ENCODE measurements at regions not wholly inside any gene's neighbourhood (a gene's known extent, or its start where the extent isn't known, plus 50 kb on each side); places are given as distances from the start of the nearest gene placed in this dataset.

DNA sequence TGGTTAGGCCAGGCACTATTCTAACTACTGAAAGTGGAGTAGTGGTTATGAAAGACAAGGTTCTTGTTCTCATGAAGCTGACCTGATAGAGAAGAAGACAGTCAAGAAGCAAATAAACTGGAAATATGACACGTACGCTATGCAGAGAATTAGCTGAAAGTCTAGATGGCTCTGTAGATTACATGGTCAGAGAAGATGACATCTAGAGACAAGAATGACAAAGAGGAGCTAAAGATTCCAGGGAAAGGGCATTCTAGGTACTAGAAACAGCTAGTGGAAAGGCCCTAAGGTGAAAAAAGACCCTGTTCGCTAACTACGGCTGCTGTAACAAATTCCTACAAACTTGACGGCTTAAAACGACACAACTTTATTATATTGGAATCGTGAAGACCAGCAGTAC lies 68.0 kb upstream of the NRIP1 start:
- H3K36me3 ChIP-seq (ENCODE audit: control insufficient read depth, insufficient read depth, low read length) = no peaks in the 10 kb centered on the region
- no peaks in the 10 kb centered on the region for H3K27me3 ChIP-seq (ENCODE audit: control insufficient read depth, insufficient read depth, low read length)
- H3K4me3 ChIP-seq (ENCODE audit: low read length) = no peak overlapping the region
- no peak for DNase-seq
- 98% methylated on average over 6 of the region's 7 CpGs for WGBS (ENCODE audit: insufficient coverage)
- H3K27ac ChIP-seq (ENCODE audit: low read length) = no peak overlapping the region
- H3K4me1 ChIP-seq (ENCODE audit: control insufficient read depth, insufficient read depth, low read length) = peaks cover 3% of the 10 kb centered on the region
- no peaks in the 10 kb centered on the region for H3K9me3 ChIP-seq (replicated peaks; ENCODE audit: control insufficient read depth, low read depth, low read length)

GRCh38 chr21:15134701-15135470 lies 70.1 kb upstream of the NRIP1 start:
- WGBS (ENCODE audit: insufficient coverage) = no CpG with 5 or more reads among the region's 7 CpGs
- H3K4me1 ChIP-seq (ENCODE audit: control insufficient read depth, insufficient read depth, low read length) = peaks cover 16% of the 10 kb centered on the region
- H3K27ac ChIP-seq (ENCODE audit: low read length) = no peak overlapping the region
- H3K27me3 ChIP-seq (ENCODE audit: control insufficient read depth, insufficient read depth, low read length) = no peaks in the 10 kb centered on the region
- no peak overlapping the region for H3K4me3 ChIP-seq (ENCODE audit: low read length)
- H3K36me3 ChIP-seq (ENCODE audit: control insufficient read depth, insufficient read depth, low read length) = no peaks in the 10 kb centered on the region
- DNase-seq = peak; percentile 27
- H3K9me3 ChIP-seq (replicated peaks; ENCODE audit: control insufficient read depth, low read depth, low read length) = no peaks in the 10 kb centered on the region

DNA sequence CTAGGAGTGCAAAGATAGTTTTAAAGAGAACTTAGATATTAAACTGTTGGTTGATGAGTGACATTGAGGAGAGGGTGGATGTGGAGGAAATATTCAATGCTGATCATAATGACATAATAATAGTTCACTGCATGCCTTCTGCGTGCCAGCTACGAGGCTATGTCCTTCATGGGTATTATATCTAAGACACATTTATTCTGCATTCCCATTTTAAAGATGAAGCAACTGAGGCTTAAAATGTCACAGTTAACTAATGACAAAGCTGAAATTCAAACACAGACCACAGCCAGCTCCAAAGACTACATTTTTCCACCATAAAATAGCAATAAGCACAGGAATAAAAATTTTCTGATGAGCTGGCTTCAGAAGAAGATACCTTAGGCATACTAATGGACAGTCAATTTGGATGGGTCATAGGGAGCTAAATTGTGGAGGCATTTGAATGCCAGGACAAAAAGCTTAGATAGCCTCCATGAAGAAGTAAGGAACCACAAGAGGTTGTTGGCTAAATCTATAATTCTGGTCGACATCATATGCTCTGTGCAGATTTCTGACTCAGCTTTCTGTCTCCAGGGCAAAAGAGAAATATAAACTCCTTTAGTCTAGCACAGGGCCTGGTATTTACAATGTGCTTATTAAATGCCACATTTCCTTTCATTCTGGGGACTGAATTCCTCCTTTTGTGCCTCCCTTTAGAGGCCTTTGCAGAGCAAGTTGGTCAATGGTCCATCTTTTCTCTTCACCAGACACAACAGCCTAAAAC lies 71.2 kb upstream of the NRIP1 start:
- peaks cover 23% of the 10 kb centered on the region for H3K4me1 ChIP-seq (ENCODE audit: control insufficient read depth, insufficient read depth, low read length)
- no peaks in the 10 kb centered on the region for H3K27me3 ChIP-seq (ENCODE audit: control insufficient read depth, insufficient read depth, low read length)
- H3K9me3 ChIP-seq (replicated peaks; ENCODE audit: control insufficient read depth, low read depth, low read length) = no peaks in the 10 kb centered on the region
- no peak overlapping the region for H3K4me3 ChIP-seq (ENCODE audit: low read length)
- WGBS (ENCODE audit: insufficient coverage) = no CpG with 5 or more reads among the region's 3 CpGs
- no peak overlapping the region for H3K27ac ChIP-seq (ENCODE audit: low read length)
- no peaks in the 10 kb centered on the region for H3K36me3 ChIP-seq (ENCODE audit: control insufficient read depth, insufficient read depth, low read length)
- DNase-seq = no peak

GRCh38 chr21:15138490-15138889 lies 73.7 kb upstream of the NRIP1 start:
- WGBS (ENCODE audit: insufficient coverage) = 3% methylated on average over 7 of the region's 7 CpGs
- Histone ChIP-seq H3K9me3 (replicated peaks; ENCODE audit: control insufficient read depth, low read depth, low read length) (no peaks in the 10 kb centered on the region), H3K4me3 (ENCODE audit: low read length) (no peak overlapping the region), H3K27ac (ENCODE audit: low read length) (no peak overlapping the region), H3K4me1 (ENCODE audit: control insufficient read depth, insufficient read depth, low read length) (peaks cover 28% of the 10 kb centered on the region), H3K27me3 (ENCODE audit: control insufficient read depth, insufficient read depth, low read length) (no peaks in the 10 kb centered on the region), H3K36me3 (ENCODE audit: control insufficient read depth, insufficient read depth, low read length) (no peaks in the 10 kb centered on the region)
- peak; percentile 86 for DNase-seq

DNA sequence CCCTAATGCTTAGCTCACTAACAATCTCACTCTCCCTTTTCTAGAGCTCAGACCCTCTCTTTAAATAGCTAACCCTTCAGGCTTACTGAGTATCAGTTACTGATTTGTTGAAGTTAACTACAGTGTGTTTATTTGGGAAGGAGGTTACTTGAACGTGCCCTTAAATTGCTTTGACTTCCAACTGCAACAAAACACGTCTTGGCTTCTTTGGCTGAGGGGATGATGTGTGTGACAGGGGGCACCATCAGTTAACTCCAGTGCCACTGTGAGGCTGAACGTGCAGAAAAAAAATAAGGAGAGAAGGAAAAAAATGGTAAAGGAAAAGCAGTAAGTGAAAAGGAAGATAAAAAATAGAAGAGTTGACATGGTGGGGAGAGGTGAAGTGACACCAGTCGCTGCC lies 75.1 kb upstream of the NRIP1 start:
- H3K27me3 ChIP-seq (ENCODE audit: control insufficient read depth, insufficient read depth, low read length) = no peaks in the 10 kb centered on the region
- WGBS (ENCODE audit: insufficient coverage) = 34% methylated on average over 4 of the region's 4 CpGs
- H3K9me3 ChIP-seq (replicated peaks; ENCODE audit: control insufficient read depth, low read depth, low read length) = no peaks in the 10 kb centered on the region
- DNase-seq = no peak
- no peak overlapping the region for H3K4me3 ChIP-seq (ENCODE audit: low read length)
- H3K27ac ChIP-seq (ENCODE audit: low read length) = peak overlapping the region; percentile 39
- H3K4me1 ChIP-seq (ENCODE audit: control insufficient read depth, insufficient read depth, low read length) = peaks cover 25% of the 10 kb centered on the region
- no peaks in the 10 kb centered on the region for H3K36me3 ChIP-seq (ENCODE audit: control insufficient read depth, insufficient read depth, low read length)

- Histone ChIP-seq H3K9me3 (replicated peaks; ENCODE audit: control insufficient read depth, low read depth, low read length) (no peaks in the 10 kb centered on the region), H3K27me3 (ENCODE audit: control insufficient read depth, insufficient read depth, low read length) (no peaks in the 10 kb centered on the region), H3K27ac (ENCODE audit: low read length) (peak overlapping the region; percentile 39), H3K36me3 (ENCODE audit: control insufficient read depth, insufficient read depth, low read length) (no peaks in the 10 kb centered on the region), H3K4me1 (ENCODE audit: control insufficient read depth, insufficient read depth, low read length) (peaks cover 25% of the 10 kb centered on the region), H3K4me3 (ENCODE audit: low read length) (no peak overlapping the region)
- peak; percentile 31 for DNase-seq
- 24% methylated on average over 4 of the region's 9 CpGs for WGBS (ENCODE audit: insufficient coverage)
Measured at GRCh38 chr21:15140321-15141019, 75.7 kb upstream of the NRIP1 start.

GRCh38 chr21:15141261-15141970 lies 76.6 kb upstream of the NRIP1 start:
- peak; percentile 48 for DNase-seq
- H3K4me3 ChIP-seq (ENCODE audit: low read length) = no peak overlapping the region
- H3K4me1 ChIP-seq (ENCODE audit: control insufficient read depth, insufficient read depth, low read length) = peaks cover 25% of the 10 kb centered on the region
- 52% methylated on average over 2 of the region's 8 CpGs for WGBS (ENCODE audit: insufficient coverage)
- no peak overlapping the region for H3K27ac ChIP-seq (ENCODE audit: low read length)
- H3K36me3 ChIP-seq (ENCODE audit: control insufficient read depth, insufficient read depth, low read length) = no peaks in the 10 kb centered on the region
- H3K27me3 ChIP-seq (ENCODE audit: control insufficient read depth, insufficient read depth, low read length) = no peaks in the 10 kb centered on the region
- H3K9me3 ChIP-seq (replicated peaks; ENCODE audit: control insufficient read depth, low read depth, low read length) = no peaks in the 10 kb centered on the region

DNA sequence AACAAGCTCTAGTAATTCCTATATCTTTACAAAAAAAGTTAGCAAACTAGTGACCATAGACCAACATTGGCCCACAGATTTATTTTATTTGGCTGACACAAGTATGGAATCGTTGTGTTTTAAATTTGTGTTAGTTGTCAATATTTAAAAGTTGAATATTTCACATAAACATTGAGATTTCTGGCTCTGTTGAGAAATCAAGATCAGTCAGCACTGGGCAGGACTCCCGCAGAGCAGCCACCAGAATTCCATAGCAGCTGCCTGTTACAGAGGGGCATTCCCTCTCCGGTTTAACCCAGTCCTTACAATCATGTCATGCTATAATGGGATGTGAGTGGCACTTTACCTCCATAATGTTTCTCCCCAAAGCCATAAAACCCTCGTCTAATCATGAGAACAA lies 79.2 kb upstream of the NRIP1 start:
- H3K9me3 ChIP-seq (replicated peaks; ENCODE audit: control insufficient read depth, low read depth, low read length) = no peaks in the 10 kb centered on the region
- DNase-seq = no peak
- no CpG with 5 or more reads among the region's 4 CpGs for WGBS (ENCODE audit: insufficient coverage)

GRCh38 chr21:15148437-15148836 lies 83.6 kb upstream of the NRIP1 start:
- Histone ChIP-seq H3K27me3 (ENCODE audit: control insufficient read depth, insufficient read depth, low read length) (no peaks in the 10 kb centered on the region), H3K9me3 (replicated peaks; ENCODE audit: control insufficient read depth, low read depth, low read length) (no peaks in the 10 kb centered on the region), H3K4me1 (ENCODE audit: control insufficient read depth, insufficient read depth, low read length) (no peaks in the 10 kb centered on the region), H3K27ac (ENCODE audit: low read length) (no peak overlapping the region), H3K36me3 (ENCODE audit: control insufficient read depth, insufficient read depth, low read length) (no peaks in the 10 kb centered on the region), H3K4me3 (ENCODE audit: low read length) (no peak overlapping the region)
- DNase-seq = no peak
- WGBS (ENCODE audit: insufficient coverage) = 57% methylated on average over 1 of the region's 2 CpGs

More for the DNA sequence above, 79.2 kb upstream of the NRIP1 start:
- no peaks in the 10 kb centered on the region for H3K36me3 ChIP-seq (ENCODE audit: control insufficient read depth, insufficient read depth, low read length)
- H3K4me3 ChIP-seq (ENCODE audit: low read length) = no peak overlapping the region
- no peaks in the 10 kb centered on the region for H3K27me3 ChIP-seq (ENCODE audit: control insufficient read depth, insufficient read depth, low read length)
- no peak overlapping the region for H3K27ac ChIP-seq (ENCODE audit: low read length)
- peaks cover 19% of the 10 kb centered on the region for H3K4me1 ChIP-seq (ENCODE audit: control insufficient read depth, insufficient read depth, low read length)

All from muscle of leg (tissue), 3 donors.